Gastroesophageal sphincter (tissue), 4 donors: ENCODE measurements at regions not wholly inside any gene's neighbourhood (a gene's known extent, or its start where the extent isn't known, plus 50 kb on each side); places are given as distances from the start of the nearest gene placed in this dataset.

Source experiments
- ATAC-seq: fragments of 150-250 bp; one replicate; pipeline ENCODE4 v1.9.1; 2016; ENCODE audit warnings: mild to moderate bottlenecking, moderate library complexity
- H3K27ac ChIP-seq, 4 donors: fragments of 200-600 bp; sonication (generic) in 3 of 4; 1 replicate in 3 of 4; 2 replicates in 1 of 4; pipeline ENCODE4 v1.5.1; 2016 to 2019
- H3K27me3 ChIP-seq: fragments of 200-600 bp; sonication (generic); one replicate; pipeline ENCODE4 v1.5.1; 2019
- H3K36me3 ChIP-seq, 2 donors: fragments of 200-600 bp; sonication (generic); one replicate each; pipeline ENCODE4 v1.5.1; 2019; ENCODE audit warnings: control low read depth in 1 of 2
- H3K4me1 ChIP-seq, 3 donors: fragments of 200-600 bp; sonication (generic); 1 replicate in 2 of 3; 2 replicates in 1 of 3; pipeline ENCODE4 v1.5.1; 2016 to 2019; ENCODE audit warnings: control low read depth in 2 of 3
- H3K4me3 ChIP-seq, 2 donors: fragments of 200-600 bp; sonication (generic); one replicate each; pipeline ENCODE4 v1.5.1; 2019; ENCODE audit warnings: mild to moderate bottlenecking in 1 of 2, moderate library complexity in 1 of 2
- H3K9me3 ChIP-seq, 3 donors: fragments of 200-600 bp; sonication (generic); one replicate each; pipeline ENCODE4 v1.5.1; 2017 to 2019; ENCODE audit warnings: control low read depth in 2 of 3
- EP300 ChIP-seq: sonication (generic); formaldehyde crosslinking; IDR thresholded peaks from one replicate; pipeline ENCODE4 v1.6.1; 2017; ENCODE audit warnings: antibody characterized with exemption, mild to moderate bottlenecking
- POLR2A ChIP-seq, 2 donors: fragments of 450-650 bp; IDR thresholded peaks; one replicate each; pipeline ENCODE4 v1.6.1; 2017; ENCODE audit warnings: antibody characterized with exemption in 2 of 2, mild to moderate bottlenecking in 2 of 2, moderate library complexity in 1 of 2
- POLR2AphosphoS5 ChIP-seq: sonication (generic); formaldehyde crosslinking; IDR thresholded peaks from one replicate; pipeline ENCODE4 v1.6.1; 2017; ENCODE audit warnings: antibody characterized with exemption
- WGBS, 2 donors: methylation state at CpG; one replicate each; pipeline ENCODE4 v1.1.5; 2018; ENCODE audit warnings: low coverage in 1 of 2; 5-methylcytosine and 5-hydroxymethylcytosine counted together
- TF ChIP-seq, protein P1 (sequence below), 4 experiments: fragments of 200-600 bp in 2 of 4; fragments of 450-650 bp in 2 of 4; sonication (generic) in 1 of 4; IDR thresholded peaks; one replicate each; pipeline ENCODE4 v1.5.1; 2017 to 2019; ENCODE audit warnings: antibody characterized with exemption in 4 of 4, mild to moderate bottlenecking in 2 of 4, moderate library complexity in 2 of 4

GRCh38 chr15:63453186-63453905 is 51.0 kb upstream of the USP3 start:
- Histone ChIP-seq H3K4me1 (peaks cover 0 to 6% (median 3%) of the 10 kb centered on the region in 3 donors), H3K36me3 (no peaks in the 10 kb centered on the region), H3K27ac (no peak overlapping the region), H3K4me3 (no peak overlapping the region), H3K27me3 (no peaks in the 10 kb centered on the region), H3K9me3 (no peaks in the 10 kb centered on the region)
- 100% methylated on average over 1 to 3 of the region's 4 CpGs for WGBS, 2 donors
- ATAC-seq, result no peak
- TF ChIP-seq, protein P1, sequence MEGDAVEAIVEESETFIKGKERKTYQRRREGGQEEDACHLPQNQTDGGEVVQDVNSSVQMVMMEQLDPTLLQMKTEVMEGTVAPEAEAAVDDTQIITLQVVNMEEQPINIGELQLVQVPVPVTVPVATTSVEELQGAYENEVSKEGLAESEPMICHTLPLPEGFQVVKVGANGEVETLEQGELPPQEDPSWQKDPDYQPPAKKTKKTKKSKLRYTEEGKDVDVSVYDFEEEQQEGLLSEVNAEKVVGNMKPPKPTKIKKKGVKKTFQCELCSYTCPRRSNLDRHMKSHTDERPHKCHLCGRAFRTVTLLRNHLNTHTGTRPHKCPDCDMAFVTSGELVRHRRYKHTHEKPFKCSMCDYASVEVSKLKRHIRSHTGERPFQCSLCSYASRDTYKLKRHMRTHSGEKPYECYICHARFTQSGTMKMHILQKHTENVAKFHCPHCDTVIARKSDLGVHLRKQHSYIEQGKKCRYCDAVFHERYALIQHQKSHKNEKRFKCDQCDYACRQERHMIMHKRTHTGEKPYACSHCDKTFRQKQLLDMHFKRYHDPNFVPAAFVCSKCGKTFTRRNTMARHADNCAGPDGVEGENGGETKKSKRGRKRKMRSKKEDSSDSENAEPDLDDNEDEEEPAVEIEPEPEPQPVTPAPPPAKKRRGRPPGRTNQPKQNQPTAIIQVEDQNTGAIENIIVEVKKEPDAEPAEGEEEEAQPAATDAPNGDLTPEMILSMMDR (IDR thresholded peaks at IDR 0.05), result no peak
- no peak for TF ChIP-seq POLR2AphosphoS5
- TF ChIP-seq POLR2A (IDR thresholded peaks at IDR 0.05), result no peak
- no peak for TF ChIP-seq EP300

- H3K27me3 ChIP-seq, result no peaks in the 10 kb centered on the region
- TF ChIP-seq, protein P1 (IDR thresholded peaks at IDR 0.05), result no peak
- H3K36me3 ChIP-seq, result no peaks in the 10 kb centered on the region
- no peak overlapping the region for H3K27ac ChIP-seq
- WGBS, 2 donors, result 66 to 89% methylated on average over 4 of the region's 4 CpGs
- no peak overlapping the region for H3K4me3 ChIP-seq
- H3K4me1 ChIP-seq, result peaks cover 0 to 3% (median 3%) of the 10 kb centered on the region in 3 donors
- no peak for ATAC-seq
- H3K9me3 ChIP-seq, result no peaks in the 10 kb centered on the region
Observed at GRCh38 chr15:63454503-63455211, 49.7 kb upstream of the USP3 start.
